ENCODE measurements at regions not wholly inside any gene's neighbourhood (a gene's known extent, or its start where the extent isn't known, plus 50 kb on each side); places are given as distances from the start of the nearest gene placed in this dataset.

DNA sequence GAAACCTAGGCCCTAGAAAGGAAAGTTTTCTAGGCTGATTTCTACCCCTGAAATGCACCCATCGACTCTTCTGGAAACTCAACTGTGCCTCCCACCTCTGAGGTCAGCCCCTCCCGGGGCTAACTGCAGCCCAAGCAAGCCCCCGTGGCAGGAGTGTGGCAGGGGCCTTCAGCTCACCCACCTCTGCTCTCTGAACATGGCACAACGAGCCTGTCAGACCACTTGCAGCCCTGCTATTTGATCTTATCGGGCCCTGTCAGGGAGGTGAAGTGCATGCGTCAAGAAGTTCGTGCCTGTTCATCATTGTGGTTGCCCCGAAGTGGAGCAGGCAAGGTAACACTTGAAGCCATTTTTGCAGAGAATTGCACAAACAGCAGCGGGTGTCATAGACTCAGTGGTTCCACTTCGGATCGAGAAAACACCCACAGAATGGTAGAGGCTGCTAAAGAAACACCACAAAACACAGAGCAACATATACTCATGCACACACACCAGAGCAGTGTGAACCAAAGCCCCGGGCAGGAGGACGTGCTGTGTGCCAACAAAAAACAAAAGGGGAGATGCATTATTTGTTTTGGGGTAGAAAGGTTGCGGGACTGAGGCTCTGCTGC lies 262.7 kb downstream of the ETS1 start:
- DNase-seq = no peak

DNA sequence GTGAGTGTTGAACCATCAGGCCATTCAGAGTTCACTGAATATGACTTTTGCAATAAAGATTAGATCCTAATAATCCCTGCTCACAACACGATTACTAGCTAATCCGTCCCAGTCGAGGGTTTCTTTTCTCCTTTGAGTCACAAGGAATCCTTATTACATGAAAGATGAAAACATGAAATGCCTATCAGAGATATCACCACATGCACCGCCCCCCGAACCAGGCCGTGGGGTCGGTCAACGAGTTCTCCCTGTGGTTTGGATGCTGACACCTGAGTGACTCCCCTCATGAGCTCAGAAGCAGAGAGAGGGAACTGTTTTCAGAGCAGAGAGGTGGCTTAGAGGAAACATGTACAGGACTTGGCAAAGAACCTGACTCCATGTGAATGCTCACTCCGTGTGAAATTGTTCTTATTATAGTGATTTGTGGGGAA lies 263.3 kb downstream of the ETS1 start:
- DNase-seq = no peak

DNA sequence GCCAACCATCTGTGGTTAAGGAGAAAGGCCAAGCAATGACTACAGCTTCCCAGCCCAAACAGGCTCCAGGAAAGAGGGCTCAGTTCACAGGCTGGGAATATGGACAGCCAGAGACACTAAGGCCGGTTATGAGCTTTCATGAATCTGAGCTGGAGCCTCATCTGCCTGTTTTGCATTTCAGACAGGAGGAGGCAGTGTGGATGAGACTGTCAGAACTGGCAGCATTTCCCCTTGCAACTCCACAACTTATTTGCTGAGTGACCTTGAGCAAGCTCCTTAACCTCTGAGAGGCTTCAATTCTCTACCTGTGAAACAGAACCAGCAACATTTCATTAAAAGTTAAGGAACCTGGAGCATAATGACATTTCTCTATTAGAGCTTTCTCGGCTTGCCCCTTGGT lies 264.0 kb downstream of the ETS1 start:
- no peak for DNase-seq

DNA sequence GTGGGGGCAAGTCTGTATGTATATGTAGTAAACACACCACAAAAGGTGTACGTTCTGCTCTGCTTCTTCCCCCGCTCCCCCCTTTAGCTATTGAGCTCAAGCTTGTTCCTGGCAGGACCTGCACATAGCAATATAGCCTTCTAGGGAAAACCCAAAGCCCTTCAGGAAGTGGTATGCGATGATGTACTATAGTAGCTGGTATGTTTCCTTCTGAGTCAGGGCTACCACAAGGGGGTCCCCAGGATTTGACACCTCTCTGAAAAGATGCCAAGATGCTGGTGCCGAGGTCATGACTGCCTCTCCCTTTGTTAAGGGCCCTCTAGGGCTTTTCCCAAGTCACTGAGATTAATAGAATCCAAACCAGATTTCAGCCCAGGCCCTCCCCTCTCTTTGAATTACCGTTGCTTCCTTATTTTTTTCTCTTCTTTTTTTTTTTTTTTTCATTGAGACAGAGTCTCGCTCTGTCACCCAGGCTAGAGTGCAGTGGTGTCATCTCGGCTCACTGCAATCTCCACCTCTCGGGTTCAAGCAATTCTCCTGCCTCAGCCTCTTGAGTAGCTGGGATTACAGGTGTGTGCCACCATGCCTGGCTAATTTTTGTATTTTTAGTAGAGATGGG lies 268.4 kb downstream of the ETS1 start:
- DNase-seq = no peak

DNA sequence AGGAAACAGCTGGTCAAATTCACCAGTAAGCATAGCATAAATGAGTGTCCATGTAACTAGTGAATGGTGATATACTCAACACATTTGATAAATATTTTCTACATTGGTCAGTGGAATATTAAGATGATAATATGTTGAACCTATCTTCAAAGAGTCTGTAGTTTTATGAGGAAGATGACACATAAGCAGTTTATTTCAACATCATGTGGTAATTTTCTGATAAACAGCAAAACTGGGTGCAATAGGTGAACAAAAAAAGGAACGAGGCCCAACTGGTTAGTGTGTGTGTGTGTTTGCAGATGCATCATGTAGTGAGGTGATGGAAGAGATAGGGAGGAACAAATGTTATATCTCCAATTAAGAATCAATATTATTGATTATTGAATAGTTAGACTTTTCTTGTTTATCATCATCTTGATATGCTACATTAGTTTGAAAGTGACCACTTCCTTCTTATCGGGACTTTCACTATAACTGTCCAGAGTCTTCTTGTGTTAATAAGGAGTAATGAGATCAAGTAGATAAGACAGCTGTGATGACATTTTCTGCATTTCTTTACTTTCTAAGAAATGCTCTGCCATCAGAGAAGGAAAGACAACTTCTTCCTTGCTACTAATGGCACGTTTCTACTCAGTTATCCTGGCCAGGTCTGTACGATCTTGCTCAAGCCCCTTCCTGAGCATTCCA lies 270.7 kb downstream of the ETS1 start:
- no peak for DNase-seq

DNA sequence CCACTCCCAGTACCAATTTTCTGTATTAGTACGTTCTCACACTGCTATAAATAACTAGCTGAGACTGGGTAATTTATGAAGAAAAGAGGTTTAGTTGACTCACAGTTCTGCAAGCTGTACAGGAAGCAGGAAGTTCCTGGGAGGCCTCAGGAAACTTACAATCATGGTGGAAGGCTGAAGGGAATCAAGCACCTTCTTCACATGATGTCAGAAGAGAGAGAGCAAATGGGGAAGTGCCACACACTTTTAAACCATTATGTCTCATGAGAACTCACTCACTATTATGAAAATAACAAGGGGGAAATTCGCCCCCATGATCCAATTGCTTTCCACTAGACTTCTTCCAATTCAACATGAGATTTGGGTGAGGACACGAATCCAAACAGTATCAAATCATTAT lies 271.4 kb downstream of the ETS1 start:
- DNase-seq = no peak

DNA sequence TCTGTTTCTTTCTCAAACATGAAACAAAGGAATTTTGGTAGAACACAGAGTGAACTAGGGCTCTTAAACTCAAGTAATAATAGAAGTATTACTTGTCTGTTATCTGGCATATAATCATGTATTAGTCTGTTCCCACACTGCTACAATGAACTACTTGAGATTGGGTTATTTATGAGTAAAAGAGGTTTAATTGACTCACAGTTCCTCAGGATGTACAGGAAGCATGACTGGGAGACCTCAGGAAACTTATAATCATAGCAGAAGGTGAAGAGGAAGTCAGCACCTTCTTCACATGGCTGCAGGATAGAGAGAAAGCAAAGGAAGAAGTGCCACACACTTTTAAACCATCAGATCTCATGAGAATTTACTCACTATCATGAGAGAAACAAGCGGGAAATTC lies 273.4 kb downstream of the ETS1 start:
- DNase-seq = no peak

DNA sequence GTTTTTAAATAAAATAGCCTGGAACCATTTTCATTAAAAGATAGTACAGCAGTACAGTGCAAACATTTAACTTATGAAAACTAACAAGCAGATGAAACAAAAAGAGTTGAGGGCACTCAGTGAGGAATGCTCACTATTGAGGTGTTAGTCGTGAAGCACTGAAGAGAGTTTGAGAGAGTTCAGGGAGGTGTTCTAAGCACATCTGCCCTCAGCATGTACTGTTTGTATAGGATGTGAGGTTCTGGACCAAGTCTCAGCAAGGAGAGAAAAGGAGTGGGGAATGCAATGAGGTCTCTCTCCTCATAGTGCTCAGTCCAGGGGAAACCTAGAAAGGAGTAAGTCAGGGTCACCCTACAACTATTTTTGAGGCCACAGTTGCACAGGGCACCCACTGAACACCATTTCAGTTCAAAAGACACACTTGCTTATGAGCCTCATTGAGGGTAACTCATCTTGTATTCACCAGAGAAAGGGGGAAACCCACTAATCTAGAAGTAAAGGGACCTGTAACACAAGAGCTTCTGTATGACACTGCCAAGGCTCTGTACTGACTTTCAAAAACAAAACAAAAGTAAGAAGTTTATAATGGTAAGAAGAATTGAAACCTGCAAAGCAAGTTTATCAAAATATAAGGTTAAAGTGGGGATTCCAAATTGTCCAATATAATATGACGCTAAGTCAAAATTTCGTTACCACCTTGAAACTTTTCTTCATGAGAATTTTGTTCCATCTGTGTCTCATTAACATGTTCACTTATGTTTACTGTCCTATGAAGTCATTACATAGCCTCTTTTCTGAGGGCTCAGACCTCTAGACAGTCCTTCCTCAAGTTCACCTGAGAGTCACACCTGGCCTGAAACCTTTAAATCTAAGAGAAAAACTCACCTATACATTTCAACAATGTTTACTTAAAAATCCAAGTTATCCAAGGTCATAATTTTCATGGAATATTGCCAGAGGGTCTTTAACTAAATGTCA lies 275.3 kb downstream of the ETS1 start:
- no peak for DNase-seq

DNA sequence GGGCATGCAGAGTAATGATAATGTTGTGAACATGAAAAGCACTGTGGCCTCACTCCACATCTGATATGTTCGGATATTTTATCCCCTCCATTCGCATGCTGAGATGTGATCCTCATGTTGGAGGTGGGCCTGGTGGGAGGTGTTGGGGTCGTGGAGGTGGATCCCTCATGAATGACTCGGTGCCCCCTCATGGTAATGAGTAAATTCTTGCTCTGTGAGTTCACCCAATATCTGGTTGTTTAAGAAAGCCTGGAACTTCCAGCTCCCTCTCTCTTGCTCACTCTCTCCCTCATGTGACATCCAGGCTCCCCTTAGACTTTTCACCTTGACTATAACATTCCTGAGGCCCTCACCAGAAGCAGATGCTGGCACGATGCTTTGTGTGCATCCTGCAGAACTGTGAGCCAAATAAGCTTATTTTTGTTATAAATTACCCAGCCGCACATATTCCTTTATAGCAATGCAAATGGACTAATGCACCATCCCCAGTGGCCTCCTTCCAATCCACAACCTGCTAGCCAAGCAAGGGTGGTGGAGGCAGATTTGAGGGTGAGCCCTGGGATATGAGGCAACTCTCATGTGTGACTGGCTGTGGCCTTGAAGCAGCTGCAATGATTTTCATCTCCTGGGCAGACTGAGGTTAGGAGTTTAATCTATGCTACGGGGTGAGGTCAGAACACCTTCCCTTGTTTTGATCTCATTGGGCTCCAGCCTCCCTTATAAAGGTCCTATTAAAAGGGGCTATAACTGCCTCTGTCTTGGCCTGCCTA lies 276.5 kb downstream of the ETS1 start:
- DNase-seq = no peak

DNA sequence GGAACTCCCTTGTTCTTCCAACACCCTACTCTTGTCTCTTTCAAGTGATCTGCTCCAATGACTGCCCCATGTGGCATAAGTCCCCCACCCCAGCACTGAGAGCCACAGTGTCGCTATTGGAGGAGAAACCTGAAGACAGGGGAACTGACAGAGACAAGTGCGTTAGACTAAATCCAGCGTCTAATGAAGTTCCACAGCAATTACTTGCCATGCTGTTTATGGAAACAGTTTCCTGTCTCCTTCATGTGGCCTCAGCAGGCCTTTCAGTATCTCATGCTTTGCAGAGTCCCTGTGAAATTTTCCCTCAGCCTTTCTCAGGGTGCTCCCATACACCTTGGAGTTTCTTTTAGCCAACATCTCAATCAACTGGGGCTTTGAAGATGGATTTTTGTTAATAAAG lies 277.4 kb downstream of the ETS1 start:
- DNase-seq = no peak

DNA sequence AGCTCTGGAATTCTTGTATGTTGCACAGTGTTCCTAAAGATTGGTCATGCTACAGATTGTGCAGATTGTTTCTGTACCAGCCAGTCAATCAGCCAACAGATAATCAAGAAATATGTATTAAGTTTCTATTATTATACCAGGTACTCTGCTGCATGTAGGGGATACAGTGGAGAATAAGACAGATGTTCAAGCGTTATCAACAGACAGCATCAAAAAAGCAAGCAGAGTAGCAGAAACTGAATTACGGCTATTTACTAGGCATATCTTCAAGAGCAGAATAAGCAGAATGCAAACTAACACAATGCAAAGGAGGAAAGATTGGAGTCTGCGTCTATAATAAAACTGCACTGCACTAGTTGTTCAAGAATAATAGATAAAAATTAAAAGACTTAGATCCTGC lies 278.6 kb downstream of the ETS1 start:
- no peak for DNase-seq

DNA sequence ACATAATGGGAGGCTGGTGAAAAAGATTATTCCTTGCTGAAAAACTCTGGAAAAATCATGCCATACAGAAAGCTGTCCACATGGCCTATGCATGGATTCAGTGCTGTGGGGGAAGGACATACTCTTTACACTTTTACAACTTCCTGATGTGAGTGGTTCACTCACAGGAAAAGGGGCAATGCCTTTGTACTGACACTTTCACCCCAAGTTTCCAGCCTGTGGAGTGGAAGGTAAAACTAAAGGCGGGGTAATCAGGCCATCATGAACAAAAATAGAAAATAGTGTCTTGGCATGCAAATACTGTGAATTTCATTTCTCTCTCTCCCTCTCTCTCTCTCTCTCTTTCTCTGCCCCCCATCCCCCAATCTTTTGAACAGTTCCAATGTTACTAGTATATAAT lies 281.8 kb downstream of the ETS1 start:
- DNase-seq = no peak

DNA sequence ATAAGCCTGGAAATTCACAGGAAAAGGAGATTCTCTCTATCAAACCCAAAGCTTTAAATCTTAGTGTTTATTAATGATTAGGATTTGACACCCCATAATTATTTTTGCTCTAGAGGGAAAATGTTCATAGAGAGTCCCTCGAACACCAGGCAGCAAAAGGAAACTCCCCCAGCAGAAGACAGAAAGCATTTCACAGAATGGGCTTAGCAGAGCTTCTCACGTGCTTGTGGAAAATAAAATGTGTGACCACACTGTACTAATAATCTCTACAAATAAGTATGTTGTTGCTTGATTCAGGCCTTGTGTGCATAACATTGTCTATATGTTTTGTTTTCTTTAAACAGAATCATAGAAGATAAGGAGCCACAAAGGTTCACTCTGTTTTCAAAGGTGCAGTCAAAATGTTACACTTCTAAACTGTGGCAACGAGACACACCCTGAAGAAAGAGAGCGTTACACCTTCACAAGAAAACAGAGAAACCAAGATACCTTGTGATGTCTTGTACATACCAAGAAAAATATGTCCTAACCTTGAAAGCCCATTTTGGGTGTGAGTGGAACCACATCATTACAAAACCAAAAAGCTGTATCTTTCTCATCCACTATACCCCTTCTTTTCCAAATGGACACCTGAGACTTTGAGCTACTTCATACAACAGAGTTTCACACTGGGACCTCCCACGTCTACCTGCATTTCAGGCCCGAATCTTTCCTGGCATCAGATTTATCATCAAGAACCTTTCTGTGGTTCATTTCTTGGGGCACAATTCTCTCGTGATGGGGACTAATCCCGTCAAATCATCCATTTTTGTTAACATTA lies 282.5 kb downstream of the ETS1 start:
- no peak for DNase-seq

DNA sequence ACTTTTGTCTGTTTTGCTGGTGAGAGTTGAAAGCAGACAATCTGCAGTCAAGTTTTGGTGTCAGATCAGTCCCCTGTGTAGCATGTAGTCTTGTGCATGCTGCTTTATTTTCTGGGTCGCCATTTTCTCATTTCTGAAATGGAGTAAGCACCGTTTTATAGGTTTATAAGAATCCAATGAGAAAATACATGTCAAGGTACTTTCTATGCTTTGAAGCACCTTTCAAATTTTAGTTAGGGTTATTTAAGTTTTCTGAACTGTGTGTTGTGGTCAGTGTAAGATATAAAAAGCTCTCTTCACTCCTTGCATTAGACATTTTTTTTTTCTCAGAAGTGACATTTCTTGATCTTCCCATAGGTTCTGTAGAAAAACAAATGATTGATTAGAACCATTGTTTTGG lies 283.2 kb downstream of the ETS1 start:
- no peak for DNase-seq

DNA sequence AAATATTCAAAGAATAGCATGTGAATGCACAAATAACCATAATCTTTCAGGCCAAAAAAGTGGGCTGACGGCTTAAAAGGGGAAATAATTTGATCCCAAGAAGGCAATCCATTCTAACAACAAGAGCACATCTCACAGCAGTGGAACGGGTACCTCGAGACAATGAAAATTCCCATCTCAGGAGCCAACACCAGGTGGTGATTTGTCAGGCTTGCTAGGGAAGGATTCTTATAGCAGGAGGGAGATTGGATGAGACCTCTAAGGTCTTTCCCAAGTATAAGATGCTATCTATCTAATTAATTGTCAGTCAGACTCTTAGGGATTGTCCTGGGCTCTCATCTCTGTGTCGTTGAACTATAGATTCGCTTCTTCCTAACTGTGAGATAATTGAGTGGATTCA lies 284.0 kb downstream of the ETS1 start:
- no peak for DNase-seq

DNA sequence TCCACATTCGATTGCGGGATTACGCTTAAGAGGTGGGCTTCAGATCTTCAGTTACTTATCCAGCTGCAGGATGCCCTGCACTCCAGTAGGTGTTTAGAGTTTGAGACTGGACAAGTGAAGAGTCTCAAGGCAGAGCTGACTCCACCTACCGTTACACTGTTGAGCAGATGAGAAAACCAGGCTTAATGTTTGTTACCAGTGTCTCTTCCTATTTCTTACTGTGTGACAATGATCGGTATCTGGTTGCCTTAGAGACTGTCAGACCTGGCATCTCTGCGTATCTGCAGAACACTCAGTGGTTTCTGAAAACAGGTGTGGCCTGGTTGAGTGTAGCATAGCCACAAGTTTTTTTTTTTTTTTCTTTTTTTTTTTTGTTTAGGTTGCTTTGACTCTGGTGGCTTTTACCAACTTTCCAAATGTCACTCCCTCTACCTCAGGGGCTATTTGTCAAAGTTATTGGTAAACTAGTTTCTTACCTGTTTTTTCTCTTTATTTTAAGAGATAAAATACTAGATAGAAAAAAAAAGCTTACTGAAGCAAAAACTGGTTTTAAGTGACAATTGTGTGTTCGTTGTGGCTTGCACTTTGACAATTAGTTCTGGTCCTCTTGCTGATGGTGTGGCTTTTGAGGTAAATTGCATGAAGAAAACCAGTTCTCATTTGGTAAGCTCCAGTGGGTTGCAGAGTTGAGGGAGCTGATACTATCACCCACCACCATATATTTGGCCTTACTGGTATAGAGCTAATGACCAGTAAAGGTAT lies 284.8 kb downstream of the ETS1 start:
- no peak for DNase-seq

DNA sequence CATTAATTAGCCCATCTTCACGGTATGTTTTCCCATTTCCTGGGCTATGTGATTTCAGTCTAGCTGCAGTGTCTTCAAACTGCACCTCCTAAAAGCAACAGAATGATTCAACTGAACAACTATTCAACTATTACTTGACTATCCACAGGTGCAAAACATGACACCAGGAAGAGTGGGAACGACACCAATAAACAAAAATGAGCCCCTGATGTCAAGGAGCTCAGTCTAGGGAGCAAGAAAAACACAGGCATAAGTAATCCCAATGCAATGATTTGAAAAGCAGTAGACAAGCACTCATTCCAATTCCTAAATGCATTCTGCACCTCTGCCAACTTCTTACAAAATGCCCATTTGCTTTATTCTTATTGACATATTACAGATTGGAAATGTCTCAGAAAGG lies 285.6 kb downstream of the ETS1 start:
- DNase-seq = no peak

DNA sequence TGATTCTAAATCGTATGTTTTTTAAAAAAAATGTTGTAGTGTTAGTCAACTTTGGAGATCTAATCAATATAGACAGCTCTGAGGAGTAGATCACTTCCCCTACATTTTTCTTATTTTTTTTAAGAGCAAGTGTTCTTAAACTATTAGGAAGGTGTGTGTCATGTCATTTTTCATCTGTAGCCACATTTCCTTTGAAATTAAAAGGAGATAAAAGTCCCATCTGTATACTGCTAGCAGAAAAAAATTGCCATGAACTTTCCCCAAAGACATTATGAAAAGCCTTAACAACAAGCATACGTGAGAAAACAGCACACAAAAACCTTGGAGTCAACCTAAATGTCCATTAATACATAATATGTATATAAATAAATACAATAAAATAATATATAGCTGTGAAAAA lies 286.6 kb downstream of the ETS1 start:
- DNase-seq = no peak

DNA sequence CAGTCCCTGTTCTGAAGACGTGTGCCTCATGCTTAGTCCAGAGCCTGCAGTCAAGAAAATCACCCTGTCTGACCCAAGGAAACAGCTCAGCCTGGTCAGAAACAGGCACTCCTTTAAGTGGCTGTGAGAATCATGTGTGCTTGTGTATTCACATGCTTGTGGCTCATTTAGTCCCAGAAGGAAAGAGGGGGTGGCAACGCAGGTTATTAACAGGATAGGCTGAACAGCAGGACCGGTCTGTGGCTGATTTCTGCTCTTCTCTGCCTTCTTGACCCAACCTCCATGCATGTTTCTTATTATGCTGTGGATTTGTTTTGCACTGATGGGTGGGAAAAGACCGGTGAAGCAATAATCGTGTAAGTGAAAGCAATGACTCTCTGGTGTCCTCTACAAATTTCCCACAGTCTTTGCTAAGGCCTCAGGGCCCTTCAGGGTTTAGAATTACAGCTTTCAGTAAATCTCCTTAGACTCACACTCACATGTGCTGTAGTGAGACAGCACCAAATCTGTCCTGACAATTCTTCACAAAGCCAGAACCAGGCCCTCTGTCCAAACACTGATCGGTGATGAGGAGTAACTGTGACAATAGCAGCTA lies 288.1 kb downstream of the ETS1 start:
- no peak for DNase-seq

DNA sequence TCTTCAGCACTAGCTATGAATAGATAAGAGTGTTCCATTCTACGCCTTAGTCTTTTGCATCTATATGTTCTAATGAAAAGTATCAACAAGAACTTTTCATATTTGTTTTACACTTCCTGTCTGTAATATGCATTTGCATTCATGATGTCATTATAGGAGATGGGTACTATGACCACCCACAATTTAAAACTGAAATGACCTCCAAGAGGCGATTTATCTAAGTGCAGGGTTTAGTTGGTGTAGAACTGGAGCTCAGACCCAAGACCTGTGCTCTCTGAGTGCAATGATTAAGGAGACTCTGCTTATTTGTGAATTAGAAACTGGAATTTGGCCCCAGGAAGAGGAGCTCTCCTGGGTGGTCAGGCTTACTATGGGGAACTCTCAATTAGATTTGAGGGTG lies 289.1 kb downstream of the ETS1 start:
- DNase-seq = no peak

DNA sequence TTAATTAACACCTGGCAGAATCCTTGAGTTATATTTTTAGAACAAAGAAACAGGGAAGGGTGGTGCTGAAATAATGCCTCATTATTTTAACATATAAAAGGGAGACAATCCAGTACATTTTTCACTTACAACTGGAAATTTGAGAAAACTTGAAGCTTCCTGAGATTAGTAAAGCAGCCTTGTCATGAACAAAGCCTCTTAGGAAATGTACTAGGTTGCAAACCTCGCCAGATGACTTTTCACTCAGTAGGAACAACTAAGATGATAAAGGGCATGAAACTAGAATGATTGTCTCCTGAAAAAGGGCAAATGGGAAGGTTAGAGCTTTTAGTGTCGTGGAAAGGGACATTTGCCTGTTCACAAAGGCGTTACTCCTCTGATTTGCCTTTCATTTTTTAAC lies 289.6 kb downstream of the ETS1 start:
- DNase-seq = no peak

Data from T1000 (cell line).